Mesothelial cell of epicardium (in vitro differentiated cells): ENCODE measurements at regions not wholly inside any gene's neighbourhood (a gene's known extent, or its start where the extent isn't known, plus 50 kb on each side); places are given as distances from the start of the nearest gene placed in this dataset.
"Not testable (repeated sequence)": the region's sequence is repeated elsewhere in the genome, so short reads cannot be mapped to it uniquely, and the experiment has no call there.

ENCODE experiments used
- DNase-seq, 2 experiments: peaks; one replicate each; pipeline ENCODE4 v3.0.0; 2021; ENCODE audit warnings: low spot score in 2 of 2; ENCODE audit not compliant: unreplicated experiment in 2 of 2
- H3K27ac Mint-ChIP-seq: 2 replicates; pipeline ENCODE4 v1.8.0; 2021; ENCODE audit warnings: mixed read lengths
- H3K27me3 Mint-ChIP-seq: 2 replicates; pipeline ENCODE4 v1.8.0; 2021; ENCODE audit warnings: low read depth, mixed read lengths
- H3K36me3 Mint-ChIP-seq: 2 replicates; pipeline ENCODE4 v1.8.0; 2021; ENCODE audit warnings: mixed read lengths
- H3K4me1 Mint-ChIP-seq: 2 replicates; pipeline ENCODE4 v1.8.0; 2021; ENCODE audit warnings: mixed read lengths
- H3K4me3 Mint-ChIP-seq: 2 replicates; pipeline ENCODE4 v1.8.0; 2021; ENCODE audit warnings: mild to moderate bottlenecking, moderate library complexity, mixed read lengths
- H3K9me3 Mint-ChIP-seq: 2 replicates; pipeline ENCODE4 v1.8.0; 2021; ENCODE audit warnings: mixed read lengths
- TF ChIP-seq, protein P1 (sequence below): fragments of 200-600 bp; sonication (generic); IDR thresholded peaks from one replicate; pipeline ENCODE4 v1.5.0; 2021; ENCODE audit warnings: antibody characterized with exemption; ENCODE audit not compliant: unreplicated experiment

DNA sequence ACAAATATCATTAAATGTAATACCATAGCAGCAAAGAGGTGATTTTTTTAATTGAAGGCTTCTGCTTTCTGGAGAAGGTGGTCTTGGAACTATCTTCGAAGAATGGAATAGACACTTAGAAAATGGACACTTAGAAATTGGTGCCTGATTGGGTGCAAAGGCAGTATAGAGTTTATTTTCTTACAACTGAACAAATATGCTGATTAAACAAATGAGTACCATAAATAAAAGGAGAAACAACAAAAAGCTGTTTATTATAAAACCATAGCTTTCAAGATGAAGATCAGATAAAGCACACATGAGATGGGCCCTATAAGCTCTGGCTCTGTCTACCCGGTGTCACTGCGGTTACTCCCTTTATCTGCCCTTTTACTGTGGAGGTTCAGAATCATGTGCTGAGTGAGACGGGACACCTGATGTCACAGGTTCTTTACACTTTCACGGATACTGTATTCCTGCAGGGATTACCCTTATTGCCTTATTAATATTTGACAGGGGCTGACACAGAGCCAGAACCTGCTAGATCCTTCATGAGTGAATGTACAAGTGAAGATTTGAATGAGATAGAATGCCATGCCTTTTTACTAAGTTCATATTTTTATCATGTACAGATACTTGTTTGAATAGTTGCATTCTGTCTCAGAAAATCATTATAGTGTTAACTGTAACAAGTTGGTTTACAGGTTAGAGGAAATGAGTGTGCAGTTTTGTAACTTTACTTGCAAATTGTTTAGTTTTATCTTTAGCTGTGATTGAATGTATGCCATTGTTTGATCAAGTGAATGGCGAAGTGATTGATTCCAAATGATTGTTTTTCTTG is 477.5 kb upstream of the RGS6 start:
- peaks cover 17% of the 10 kb centered on the region for H3K9me3 Mint-ChIP-seq

DNA sequence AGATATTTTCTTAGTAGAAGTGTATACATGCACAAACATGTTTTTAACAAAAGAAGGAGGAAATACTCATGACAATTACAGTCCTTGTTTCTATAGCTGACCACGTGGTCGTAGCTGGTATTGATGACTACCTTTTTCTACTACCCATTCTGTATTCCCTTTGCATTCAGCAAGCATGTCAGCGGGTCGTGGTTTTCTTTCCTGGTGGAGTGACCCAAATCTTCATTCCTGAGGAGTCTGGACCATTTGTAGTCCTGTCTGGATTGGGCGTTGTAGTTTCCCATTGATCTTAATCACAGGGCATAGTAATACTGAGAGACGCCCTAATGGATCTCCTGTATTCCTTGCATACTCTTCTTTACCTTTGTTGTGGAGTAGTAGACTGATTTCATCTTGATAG is 472.1 kb upstream of the RGS6 start:
- TF ChIP-seq, protein P1, sequence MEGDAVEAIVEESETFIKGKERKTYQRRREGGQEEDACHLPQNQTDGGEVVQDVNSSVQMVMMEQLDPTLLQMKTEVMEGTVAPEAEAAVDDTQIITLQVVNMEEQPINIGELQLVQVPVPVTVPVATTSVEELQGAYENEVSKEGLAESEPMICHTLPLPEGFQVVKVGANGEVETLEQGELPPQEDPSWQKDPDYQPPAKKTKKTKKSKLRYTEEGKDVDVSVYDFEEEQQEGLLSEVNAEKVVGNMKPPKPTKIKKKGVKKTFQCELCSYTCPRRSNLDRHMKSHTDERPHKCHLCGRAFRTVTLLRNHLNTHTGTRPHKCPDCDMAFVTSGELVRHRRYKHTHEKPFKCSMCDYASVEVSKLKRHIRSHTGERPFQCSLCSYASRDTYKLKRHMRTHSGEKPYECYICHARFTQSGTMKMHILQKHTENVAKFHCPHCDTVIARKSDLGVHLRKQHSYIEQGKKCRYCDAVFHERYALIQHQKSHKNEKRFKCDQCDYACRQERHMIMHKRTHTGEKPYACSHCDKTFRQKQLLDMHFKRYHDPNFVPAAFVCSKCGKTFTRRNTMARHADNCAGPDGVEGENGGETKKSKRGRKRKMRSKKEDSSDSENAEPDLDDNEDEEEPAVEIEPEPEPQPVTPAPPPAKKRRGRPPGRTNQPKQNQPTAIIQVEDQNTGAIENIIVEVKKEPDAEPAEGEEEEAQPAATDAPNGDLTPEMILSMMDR: no peak
- Mint-ChIP-seq H3K27me3 (no peaks in the 10 kb centered on the region), H3K9me3 (peaks cover 27% of the 10 kb centered on the region), H3K36me3 (peaks cover 22% of the 10 kb centered on the region), H3K4me1 (peaks cover under 1% of the 10 kb centered on the region), H3K4me3 (no peak overlapping the region), H3K27ac (no peak overlapping the region)
- DNase-seq: no peak

More for the DNA sequence above, 477.5 kb upstream of the RGS6 start:
- Mint-ChIP-seq H3K36me3 (peaks cover 6% of the 10 kb centered on the region), H3K27me3 (no peaks in the 10 kb centered on the region), H3K4me1 (peaks cover 3% of the 10 kb centered on the region), H3K27ac (no peak overlapping the region), H3K4me3 (no peak overlapping the region)
- no peak for DNase-seq
- TF ChIP-seq, protein P1: no peak

DNA sequence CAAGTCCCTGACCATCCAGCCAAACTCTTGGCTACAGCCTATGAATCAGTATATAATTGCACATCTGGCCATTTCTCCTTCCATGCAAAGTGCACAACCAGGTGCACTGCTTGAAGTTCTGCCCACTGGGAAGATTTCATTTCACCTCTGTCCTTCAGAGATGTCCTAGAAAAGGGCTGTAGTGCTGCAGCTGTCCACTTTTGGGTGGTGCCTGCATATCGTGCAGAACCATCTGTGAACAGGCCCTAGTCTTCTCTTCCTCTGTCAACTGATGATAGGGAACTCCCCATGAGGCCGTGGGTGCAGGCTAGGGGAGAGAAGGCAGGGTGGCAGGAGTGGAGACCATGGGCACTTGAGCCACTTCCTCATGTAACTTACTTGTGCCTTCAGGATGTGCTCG is 470.6 kb upstream of the RGS6 start:
- not testable (repeated sequence) for H3K27ac Mint-ChIP-seq, H3K27me3 Mint-ChIP-seq, DNase-seq, H3K4me1 Mint-ChIP-seq, H3K4me3 Mint-ChIP-seq
- Mint-ChIP-seq H3K36me3 (peaks cover 22% of the 10 kb centered on the region), H3K9me3 (peaks cover 27% of the 10 kb centered on the region)

DNA sequence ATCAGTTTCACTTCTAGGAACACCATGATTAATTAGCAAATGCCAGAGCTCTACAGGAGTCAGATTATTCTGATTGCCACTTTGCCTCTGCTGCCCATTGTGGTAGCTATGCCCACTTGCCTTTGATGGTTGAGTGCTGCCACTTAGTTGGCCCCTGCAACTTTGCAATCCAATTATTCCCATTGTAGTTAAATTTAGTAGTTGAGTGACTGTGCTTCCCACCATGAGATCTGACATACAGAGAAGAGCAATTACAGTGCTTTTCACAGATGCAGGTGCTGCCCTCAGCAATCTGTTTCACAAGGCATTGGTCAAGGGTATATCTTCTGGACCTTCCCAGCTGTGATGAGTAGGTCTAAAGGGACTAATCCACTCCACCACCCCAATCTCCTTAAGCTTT is 468.4 kb upstream of the RGS6 start:
- TF ChIP-seq, protein P1: no peak
- Mint-ChIP-seq H3K9me3 (peaks cover 32% of the 10 kb centered on the region), H3K27ac (no peak overlapping the region), H3K27me3 (no peaks in the 10 kb centered on the region), H3K36me3 (peaks cover 22% of the 10 kb centered on the region), H3K4me3 (no peak overlapping the region), H3K4me1 (peaks cover 2% of the 10 kb centered on the region)
- DNase-seq: no peak

DNA sequence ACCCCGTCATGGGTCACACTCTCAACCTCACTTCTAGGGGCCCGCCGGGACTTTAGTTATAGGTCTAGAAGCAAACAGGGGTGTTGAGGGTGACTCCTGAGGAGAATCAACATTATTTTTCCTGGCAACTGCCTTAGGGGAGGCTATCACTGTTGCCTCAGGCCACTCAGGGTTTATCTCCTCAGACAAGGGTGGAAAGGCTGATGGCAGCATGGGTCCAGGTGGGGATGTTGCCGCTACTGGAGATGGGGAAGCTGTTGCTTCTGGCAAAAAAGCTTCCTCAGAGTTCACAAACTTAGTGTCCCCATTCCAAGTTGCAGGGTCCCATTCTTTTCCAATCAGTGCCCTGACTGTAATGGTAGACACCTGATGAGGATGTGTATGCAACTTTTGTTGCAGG is 467.4 kb upstream of the RGS6 start:
- no peak for DNase-seq
- peaks cover 23% of the 10 kb centered on the region for H3K9me3 Mint-ChIP-seq
- H3K36me3 Mint-ChIP-seq: peaks cover 22% of the 10 kb centered on the region
- TF ChIP-seq, protein P1: no peak
- no peaks in the 10 kb centered on the region for H3K27me3 Mint-ChIP-seq
- H3K27ac Mint-ChIP-seq: no peak overlapping the region
- peaks cover 2% of the 10 kb centered on the region for H3K4me1 Mint-ChIP-seq
- H3K4me3 Mint-ChIP-seq: no peak overlapping the region

DNA sequence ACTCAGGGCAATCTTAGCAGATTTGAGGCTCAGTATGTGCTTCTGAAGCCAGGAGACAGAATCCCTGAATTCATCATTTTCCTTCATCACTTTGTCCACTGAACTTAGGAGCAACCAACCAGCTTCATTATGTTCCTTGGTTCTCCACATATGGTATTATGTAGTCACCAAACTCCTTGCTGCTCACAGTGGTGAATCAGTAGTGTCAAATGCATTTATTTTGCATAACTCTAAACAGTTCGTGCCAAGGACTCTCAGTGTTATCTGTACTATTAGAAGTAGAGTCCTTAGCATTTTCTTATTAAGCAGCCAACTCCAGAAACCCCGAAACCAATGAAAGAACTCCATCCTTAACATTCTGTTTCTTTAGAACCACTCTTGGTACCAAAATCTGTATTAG is 466.9 kb upstream of the RGS6 start:
- DNase-seq: no peak
- H3K4me1 Mint-ChIP-seq: peaks cover 2% of the 10 kb centered on the region
- no peak overlapping the region for H3K4me3 Mint-ChIP-seq
- H3K27ac Mint-ChIP-seq: no peak overlapping the region
- peaks cover 22% of the 10 kb centered on the region for H3K36me3 Mint-ChIP-seq
- TF ChIP-seq, protein P1: no peak
- no peaks in the 10 kb centered on the region for H3K27me3 Mint-ChIP-seq
- peaks cover 19% of the 10 kb centered on the region for H3K9me3 Mint-ChIP-seq
